Prostate gland (tissue), 2 donors: ENCODE measurements at regions not wholly inside any gene's neighbourhood (a gene's known extent, or its start where the extent isn't known, plus 50 kb on each side); places are given as distances from the start of the nearest gene placed in this dataset.

Source experiments
- DNase-seq: peaks from one replicate; pipeline ENCODE4 v3.0.0-alpha.2; 2019; ENCODE audit warnings: low spot score
- H3K27ac ChIP-seq, 2 donors: fragments of 200-600 bp; sonication (generic); 2 replicates each; pipeline ENCODE4 v1.5.1; 2017 to 2019
- H3K27me3 ChIP-seq: fragments of 200-600 bp; sonication (generic); replicated peaks from 2 replicates; pipeline ENCODE4 v1.5.1; 2019; ENCODE audit not compliant: insufficient read depth
- H3K36me3 ChIP-seq, 2 donors: fragments of 200-600 bp; sonication (generic); 1 replicate in 1 of 2; 2 replicates in 1 of 2; pipeline versions ENCODE4 v1.5.1 to v1.8.1; 2017 to 2019
- H3K4me1 ChIP-seq: fragments of 200-600 bp; sonication (generic); replicated peaks from 2 replicates; pipeline ENCODE4 v1.5.1; 2019
- H3K4me3 ChIP-seq, 2 donors: fragments of 200-600 bp; sonication (generic); 2 replicates each; pipeline ENCODE4 v1.5.1; 2017 to 2019
- H3K9me3 ChIP-seq: fragments of 200-600 bp; sonication (generic); 2 replicates; pipeline ENCODE4 v1.5.1; 2017
- POLR2A ChIP-seq: fragments of 450-650 bp; IDR thresholded peaks from one replicate; pipeline ENCODE4 v1.6.1; 2016; ENCODE audit warnings: antibody characterized with exemption, mild to moderate bottlenecking
- POLR2AphosphoS5 ChIP-seq: sonication (generic); formaldehyde crosslinking; IDR thresholded peaks from one replicate; pipeline ENCODE4 v1.6.1; 2017; ENCODE audit warnings: antibody characterized with exemption
- WGBS: methylation state at CpG from one replicate; pipeline ENCODE4 v1.1.5; 2018; 5-methylcytosine and 5-hydroxymethylcytosine counted together
- intact Hi-C: fragments of 100-400 bp; cut with DNase I; formaldehyde crosslinking; loops from one replicate; pipeline ENCODE4 v1.14.2; 2022
- TF ChIP-seq, protein P1 (sequence below), 4 experiments: fragments of 200-600 bp in 2 of 4; fragments of 450-650 bp in 2 of 4; sonication (generic) in 2 of 4; IDR thresholded peaks; 1 replicate in 3 of 4; 2 replicates in 1 of 4; pipeline ENCODE4 v1.5.1; 2016 to 2019; ENCODE audit warnings: antibody characterized with exemption in 4 of 4, mild to moderate bottlenecking in 2 of 4, moderate library complexity in 2 of 4

DNA sequence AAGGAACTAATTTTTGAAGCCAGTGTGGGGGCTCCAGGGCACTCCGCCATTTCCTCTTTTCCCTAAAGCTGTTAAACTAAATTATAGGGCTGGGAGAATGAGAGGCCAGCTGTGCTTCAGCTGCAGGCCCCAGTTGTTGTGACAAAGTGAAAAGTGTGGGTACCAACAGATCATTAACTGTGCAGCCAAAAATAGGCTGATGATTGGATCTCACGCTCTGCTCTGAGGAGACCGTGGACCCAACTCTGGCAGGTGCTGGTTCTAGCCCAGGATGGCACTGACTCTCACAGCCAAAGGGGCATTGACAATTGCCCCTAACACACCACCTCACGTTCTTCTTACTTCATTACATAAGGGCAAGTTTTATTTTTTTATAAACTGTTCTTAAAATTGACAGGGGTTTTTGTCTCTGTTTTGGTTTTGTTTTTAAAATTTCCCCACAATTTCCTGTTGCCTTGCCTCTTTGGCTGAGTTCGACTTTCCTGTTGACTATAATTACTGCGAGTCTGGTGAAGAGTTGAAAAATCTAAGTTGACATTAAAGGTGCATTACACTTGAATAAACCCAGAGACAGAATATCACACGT lies 391.0 kb downstream of the FGF9 start:
- WGBS = 81% methylated on average over 7 of the region's 7 CpGs
- Histone ChIP-seq H3K9me3 (no peaks in the 10 kb centered on the region), H3K36me3 (no peaks in the 10 kb centered on the region), H3K27ac (no peak overlapping the region), H3K4me1 (no peaks in the 10 kb centered on the region), H3K4me3 (no peak overlapping the region), H3K27me3 (no peaks in the 10 kb centered on the region)
- intact Hi-C loops = no loop called here
- DNase-seq = no peak
- TF ChIP-seq POLR2A = no peak
- TF ChIP-seq, protein P1, sequence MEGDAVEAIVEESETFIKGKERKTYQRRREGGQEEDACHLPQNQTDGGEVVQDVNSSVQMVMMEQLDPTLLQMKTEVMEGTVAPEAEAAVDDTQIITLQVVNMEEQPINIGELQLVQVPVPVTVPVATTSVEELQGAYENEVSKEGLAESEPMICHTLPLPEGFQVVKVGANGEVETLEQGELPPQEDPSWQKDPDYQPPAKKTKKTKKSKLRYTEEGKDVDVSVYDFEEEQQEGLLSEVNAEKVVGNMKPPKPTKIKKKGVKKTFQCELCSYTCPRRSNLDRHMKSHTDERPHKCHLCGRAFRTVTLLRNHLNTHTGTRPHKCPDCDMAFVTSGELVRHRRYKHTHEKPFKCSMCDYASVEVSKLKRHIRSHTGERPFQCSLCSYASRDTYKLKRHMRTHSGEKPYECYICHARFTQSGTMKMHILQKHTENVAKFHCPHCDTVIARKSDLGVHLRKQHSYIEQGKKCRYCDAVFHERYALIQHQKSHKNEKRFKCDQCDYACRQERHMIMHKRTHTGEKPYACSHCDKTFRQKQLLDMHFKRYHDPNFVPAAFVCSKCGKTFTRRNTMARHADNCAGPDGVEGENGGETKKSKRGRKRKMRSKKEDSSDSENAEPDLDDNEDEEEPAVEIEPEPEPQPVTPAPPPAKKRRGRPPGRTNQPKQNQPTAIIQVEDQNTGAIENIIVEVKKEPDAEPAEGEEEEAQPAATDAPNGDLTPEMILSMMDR (IDR thresholded peaks at IDR 0.05) = no peak
- TF ChIP-seq POLR2AphosphoS5 = no peak

DNA sequence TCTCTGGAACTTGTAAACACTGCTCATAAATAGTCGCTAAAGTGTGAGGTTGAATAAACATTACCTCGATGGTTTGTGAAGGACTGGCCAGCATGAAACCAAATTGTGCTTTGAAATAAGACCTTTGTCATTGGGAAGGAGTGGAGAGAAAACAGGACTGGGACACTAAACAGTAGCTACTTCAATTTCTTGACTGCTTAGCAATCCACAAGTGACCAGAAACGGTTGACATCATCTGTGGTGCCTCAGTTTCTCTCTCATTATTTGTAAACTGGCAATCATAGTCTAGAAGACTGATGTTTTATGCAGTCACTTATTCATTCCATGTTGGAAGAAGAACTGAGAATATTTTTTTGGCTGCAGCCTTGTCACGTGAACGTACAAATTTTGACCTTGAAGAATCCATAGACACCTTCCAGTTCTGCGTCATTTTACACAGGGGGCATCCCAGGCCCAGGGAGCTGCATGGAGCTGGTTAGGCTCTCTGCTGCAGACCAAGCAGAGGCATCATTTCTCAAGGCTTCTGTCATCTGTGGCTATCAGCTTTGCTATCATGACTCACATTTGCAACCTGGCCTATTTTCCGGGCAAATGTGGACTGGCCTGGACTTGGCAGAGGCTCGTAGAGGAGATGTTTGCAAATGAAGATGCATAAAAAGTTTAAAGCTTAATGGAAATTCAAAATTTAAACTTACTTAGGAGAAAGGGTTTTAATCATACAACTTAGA lies 391.8 kb downstream of the FGF9 start:
- Histone ChIP-seq H3K4me3 (no peak overlapping the region), H3K27me3 (no peaks in the 10 kb centered on the region), H3K27ac (no peak overlapping the region), H3K4me1 (no peaks in the 10 kb centered on the region), H3K36me3 (no peaks in the 10 kb centered on the region), H3K9me3 (no peaks in the 10 kb centered on the region)
- intact Hi-C loops = no loop called here
- DNase-seq = no peak
- 74% methylated on average over 8 of the region's 8 CpGs for WGBS
- TF ChIP-seq POLR2AphosphoS5 (no peak), POLR2A (no peak)
- TF ChIP-seq, protein P1 (IDR thresholded peaks at IDR 0.05) = no peak

DNA sequence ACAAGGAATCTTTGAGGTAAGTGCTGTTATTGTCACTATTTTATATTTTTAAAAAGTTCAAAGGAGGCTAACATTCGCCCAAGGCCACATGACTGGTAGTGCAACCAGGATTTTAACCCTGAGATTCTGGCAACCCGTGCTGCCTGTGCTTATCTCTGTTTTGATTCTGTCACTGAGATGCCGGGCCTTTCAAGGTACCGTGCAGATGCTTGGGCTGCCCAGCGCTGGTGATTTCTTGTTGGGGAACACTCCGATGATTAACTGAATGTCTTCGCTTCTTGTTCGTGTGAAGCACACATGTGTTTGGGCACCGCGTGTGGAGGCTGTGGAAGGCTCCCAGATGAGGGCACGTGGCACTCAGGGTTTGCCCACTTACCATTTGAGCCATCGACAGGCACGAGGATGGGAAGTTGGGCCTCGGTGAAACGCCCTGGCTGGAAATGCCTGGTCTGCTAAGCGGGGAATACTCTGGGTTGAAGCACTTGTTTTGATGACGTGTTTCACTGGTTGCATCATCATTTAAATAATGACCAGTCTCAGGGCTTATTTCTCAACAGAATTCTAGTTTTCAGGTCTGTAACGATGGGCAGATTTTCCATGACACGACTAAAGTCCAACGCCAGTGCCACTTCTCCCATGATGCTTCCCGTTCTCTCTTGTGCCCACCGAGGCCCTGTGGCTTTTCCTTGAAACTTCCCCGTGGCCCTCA lies 392.7 kb downstream of the FGF9 start:
- Histone ChIP-seq H3K4me1 (no peaks in the 10 kb centered on the region), H3K9me3 (no peaks in the 10 kb centered on the region), H3K27ac (no peak overlapping the region), H3K27me3 (no peaks in the 10 kb centered on the region), H3K4me3 (no peak overlapping the region), H3K36me3 (no peaks in the 10 kb centered on the region)
- intact Hi-C loops = no loop called here
- WGBS = 98% methylated on average over 23 of the region's 23 CpGs
- no peak for DNase-seq
- TF ChIP-seq POLR2A (no peak), POLR2AphosphoS5 (no peak)
- TF ChIP-seq, protein P1 (IDR thresholded peaks at IDR 0.05) = no peak

DNA sequence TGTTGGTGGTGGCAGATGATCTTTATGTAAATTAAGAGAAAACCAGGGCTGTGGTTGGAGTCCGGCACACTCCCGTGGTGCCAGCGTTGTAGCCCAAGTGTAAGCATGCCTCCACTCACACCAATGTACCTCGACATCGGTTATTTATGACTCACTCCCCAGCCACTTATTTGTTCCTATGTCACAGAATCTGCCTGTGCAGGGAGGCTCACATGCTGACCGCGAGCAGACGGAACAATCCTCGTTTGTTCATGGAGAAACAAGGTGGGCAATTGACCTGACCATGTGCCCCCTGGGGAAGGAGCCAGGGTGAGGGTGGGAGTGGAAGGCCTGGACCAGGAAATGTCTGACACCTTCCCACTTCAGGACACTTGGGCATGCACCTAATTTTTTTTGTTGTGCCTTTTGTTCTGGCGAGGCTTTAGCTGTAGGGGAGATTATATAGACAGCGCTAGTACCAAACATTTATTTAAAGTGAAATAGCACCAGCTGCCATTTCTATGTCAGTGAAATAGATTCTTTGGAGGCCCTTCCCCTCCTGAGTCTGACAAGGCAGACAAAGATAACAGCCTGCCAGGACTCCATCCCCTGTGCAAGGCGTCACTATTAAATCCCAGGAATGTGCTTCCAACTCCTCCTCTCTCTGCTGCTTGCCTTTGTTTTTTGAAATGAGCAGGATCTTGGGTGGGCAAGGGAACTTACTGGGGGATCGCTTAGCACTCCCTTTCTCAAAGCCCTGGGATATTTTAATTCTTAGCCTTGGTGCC lies 394.2 kb downstream of the FGF9 start:
- Histone ChIP-seq H3K9me3 (no peaks in the 10 kb centered on the region), H3K27ac (no peak overlapping the region), H3K36me3 (no peaks in the 10 kb centered on the region), H3K27me3 (no peaks in the 10 kb centered on the region), H3K4me3 (no peak overlapping the region), H3K4me1 (no peaks in the 10 kb centered on the region)
- TF ChIP-seq POLR2AphosphoS5 (no peak), POLR2A (no peak)
- TF ChIP-seq, protein P1 (IDR thresholded peaks at IDR 0.05) = no peak
- WGBS = 48% methylated on average over 13 of the region's 13 CpGs
- intact Hi-C loops = no loop called here
- DNase-seq = no peak
